HL-60 (cell line): ENCODE measurements at regions not wholly inside any gene's neighbourhood (a gene's known extent, or its start where the extent isn't known, plus 50 kb on each side); places are given as distances from the start of the nearest gene placed in this dataset.

Experiments
- DNase-seq, 2 experiments: peaks; one replicate each; pipeline ENCODE4 v3.0.0-alpha.2; 2010 to 2020; ENCODE audit warnings: low read depth in 1 of 2, low spot score in 1 of 2
- H3K27ac ChIP-seq: fragments of 250-450 bp; sonication (Bioruptor Pico); replicated peaks from 2 replicates; pipeline ENCODE4 v1.5.1; 2020; ENCODE audit warnings: mild to moderate bottlenecking, moderate library complexity
- H3K27me3 ChIP-seq: fragments of 250-450 bp; sonication (Bioruptor Pico); 2 replicates; pipeline ENCODE4 v1.5.1; 2021; ENCODE audit warnings: mild to moderate bottlenecking, moderate library complexity; ENCODE audit not compliant: insufficient read depth, poor library complexity, severe bottlenecking
- H3K4me3 ChIP-seq: replicated peaks from 2 replicates; pipeline ENCODE4 v1.5.1; 2011; ENCODE audit warnings: mild to moderate bottlenecking, control low read depth, low read length; ENCODE audit not compliant: insufficient read depth
- GABPA ChIP-seq: IDR thresholded peaks from 2 replicates; pipeline ENCODE4 v1.6.1; 2012; ENCODE audit warnings: low read depth
- POLR2AphosphoS5 ChIP-seq: IDR thresholded peaks from 2 replicates; pipeline ENCODE4 v1.6.1; 2012; ENCODE audit warnings: low read depth
- REST ChIP-seq: IDR thresholded peaks from 2 replicates; pipeline ENCODE4 v1.6.1; 2012; ENCODE audit warnings: low read depth; ENCODE audit not compliant: insufficient replicate concordance
- SPI1 ChIP-seq: IDR thresholded peaks from 2 replicates; pipeline ENCODE4 v1.6.1; 2012; ENCODE audit warnings: low read depth, mild to moderate bottlenecking, borderline replicate concordance
- TF ChIP-seq, protein P1 (sequence below): IDR thresholded peaks from one replicate; pipeline ENCODE4 v1.5.1; 2011; ENCODE audit warnings: low read length, control low read depth, inconsistent platforms; ENCODE audit not compliant: insufficient read depth

GRCh38 chr11:24084956-24085355, 411.9 kb upstream of the LUZP2 start:
- Histone ChIP-seq H3K27me3 (no peaks in the 10 kb centered on the region), H3K27ac (no peak overlapping the region), H3K4me3 (no peak overlapping the region)
- DNase-seq: no peak
- TF ChIP-seq REST (no peak), POLR2AphosphoS5 (no peak), SPI1 (no peak), GABPA (no peak)
- TF ChIP-seq, protein P1, sequence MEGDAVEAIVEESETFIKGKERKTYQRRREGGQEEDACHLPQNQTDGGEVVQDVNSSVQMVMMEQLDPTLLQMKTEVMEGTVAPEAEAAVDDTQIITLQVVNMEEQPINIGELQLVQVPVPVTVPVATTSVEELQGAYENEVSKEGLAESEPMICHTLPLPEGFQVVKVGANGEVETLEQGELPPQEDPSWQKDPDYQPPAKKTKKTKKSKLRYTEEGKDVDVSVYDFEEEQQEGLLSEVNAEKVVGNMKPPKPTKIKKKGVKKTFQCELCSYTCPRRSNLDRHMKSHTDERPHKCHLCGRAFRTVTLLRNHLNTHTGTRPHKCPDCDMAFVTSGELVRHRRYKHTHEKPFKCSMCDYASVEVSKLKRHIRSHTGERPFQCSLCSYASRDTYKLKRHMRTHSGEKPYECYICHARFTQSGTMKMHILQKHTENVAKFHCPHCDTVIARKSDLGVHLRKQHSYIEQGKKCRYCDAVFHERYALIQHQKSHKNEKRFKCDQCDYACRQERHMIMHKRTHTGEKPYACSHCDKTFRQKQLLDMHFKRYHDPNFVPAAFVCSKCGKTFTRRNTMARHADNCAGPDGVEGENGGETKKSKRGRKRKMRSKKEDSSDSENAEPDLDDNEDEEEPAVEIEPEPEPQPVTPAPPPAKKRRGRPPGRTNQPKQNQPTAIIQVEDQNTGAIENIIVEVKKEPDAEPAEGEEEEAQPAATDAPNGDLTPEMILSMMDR: no peak

- H3K27ac ChIP-seq: no peak overlapping the region
- no peak for DNase-seq
- no peak for TF ChIP-seq REST
- no peak for TF ChIP-seq SPI1
- no peak for TF ChIP-seq GABPA
- TF ChIP-seq POLR2AphosphoS5: no peak
- TF ChIP-seq, protein P1: no peak
- no peak overlapping the region for H3K4me3 ChIP-seq
- H3K27me3 ChIP-seq: no peaks in the 10 kb centered on the region
Measured at GRCh38 chr11:24086921-24087320, 409.9 kb upstream of the LUZP2 start.

GRCh38 chr11:24091594-24091993, 405.3 kb upstream of the LUZP2 start:
- Histone ChIP-seq H3K27me3 (no peaks in the 10 kb centered on the region), H3K4me3 (no peak overlapping the region), H3K27ac (no peak overlapping the region)
- no peak for TF ChIP-seq SPI1
- no peak for TF ChIP-seq REST
- no peak for TF ChIP-seq POLR2AphosphoS5
- TF ChIP-seq GABPA: no peak
- TF ChIP-seq, protein P1: no peak
- no peak for DNase-seq
